A673 (cell line): ENCODE measurements at regions not wholly inside any gene's neighbourhood (a gene's known extent, or its start where the extent isn't known, plus 50 kb on each side); places are given as distances from the start of the nearest gene placed in this dataset.

ENCODE experiments used
- BruUV-seq: library from RNA; stranded (reverse); fragments of 400-500 nt; replicated peaks from 2 replicates; lab custom pipeline; 2021; lab: Mats Ljungman, UMichigan
- CTCF ChIA-PET: fragments of 300-600 bp; sonication (Branson Sonifier 250); formaldehyde crosslinking; loops from one replicate; lab custom pipeline; 2022; ENCODE audit warnings: antibody characterized with exemption; lab: Charles Lee
- POLR2A ChIA-PET: fragments of 300-600 bp; sonication (Branson Sonifier 250); formaldehyde crosslinking; loops from one replicate; lab custom pipeline; 2022; ENCODE audit warnings: antibody characterized with exemption; ENCODE audit not compliant: low non-redundant PET; lab: Charles Lee
- DNase-seq: peaks from one replicate; pipeline ENCODE4 v3.0.0-alpha.2; 2015; ENCODE audit warnings: low spot score
- H3K27ac ChIP-seq: fragments of 200-600 bp; sonication (generic); 2 replicates; pipeline ENCODE4 v1.5.1; 2016; ENCODE audit warnings: mixed run types, low read depth, mild to moderate bottlenecking, mixed read lengths, antibody characterized with exemption, low read length; ENCODE audit not compliant: poor library complexity, severe bottlenecking
- H3K27me3 ChIP-seq: fragments of 200-600 bp; sonication (generic); replicated peaks from 2 replicates; pipeline ENCODE4 v1.6.1; 2017; ENCODE audit warnings: mixed run types, low read depth, mild to moderate bottlenecking, mixed read lengths, antibody characterized with exemption, low read length; ENCODE audit not compliant: insufficient read depth, poor library complexity
- H3K36me3 ChIP-seq: fragments of 200-600 bp; sonication (generic); 2 replicates; pipeline ENCODE4 v1.6.1; 2016; ENCODE audit warnings: mixed run types, mild to moderate bottlenecking, mixed read lengths, antibody characterized with exemption, low read length; ENCODE audit not compliant: insufficient read depth, poor library complexity, severe bottlenecking
- H3K4me1 ChIP-seq: fragments of 200-600 bp; sonication (generic); 2 replicates; pipeline ENCODE4 v1.6.1; 2017; ENCODE audit warnings: mixed run types, mild to moderate bottlenecking, mixed read lengths, antibody characterized with exemption, low read length; ENCODE audit not compliant: insufficient read depth, poor library complexity, severe bottlenecking
- H3K4me3 ChIP-seq: fragments of 200-600 bp; sonication (generic); 2 replicates; pipeline ENCODE4 v1.5.1; 2016; ENCODE audit warnings: low read depth, mixed run types, mild to moderate bottlenecking, mixed read lengths, low read length; ENCODE audit not compliant: poor library complexity, severe bottlenecking
- H3K9me3 ChIP-seq: fragments of 200-600 bp; sonication (generic); 2 replicates; pipeline ENCODE4 v1.6.1; 2016; ENCODE audit warnings: mixed run types, low read depth, mild to moderate bottlenecking, mixed read lengths, antibody characterized with exemption, low read length; ENCODE audit not compliant: poor library complexity, severe bottlenecking
- CTCF ChIP-seq: fragments of 300-800, 200-600 bp; sonication (generic); conservative IDR thresholded peaks from 2 replicates; pipeline ENCODE4 v1.5.1; 2017; ENCODE audit warnings: low read depth, mild to moderate bottlenecking, antibody characterized with exemption, low read length, moderate library complexity, mixed read lengths
- EZH2 ChIP-seq: fragments of 200-600 bp; sonication (generic); IDR thresholded peaks from 2 replicates; pipeline ENCODE4 v1.6.1; 2017; ENCODE audit warnings: borderline replicate concordance, low read depth, mild to moderate bottlenecking, mixed read lengths, antibody characterized with exemption, low read length; ENCODE audit not compliant: poor library complexity, severe bottlenecking
- intact Hi-C: fragments of 100-400 bp; cut with micrococcal nuclease; formaldehyde crosslinking; loops from one replicate; pipeline ENCODE4 v1.10.0; 2022; ENCODE audit not compliant: unreplicated experiment

GRCh38 chr11:114886644-114887265, 208.4 kb downstream of the NXPE2 start:
- CTCF ChIA-PET = no interaction called here
- intact Hi-C loops = no loop called here
- no peaks in the 10 kb centered on the region for H3K27me3 ChIP-seq
- H3K4me3 ChIP-seq = no peak overlapping the region
- TF ChIP-seq CTCF = no peak
- TF ChIP-seq EZH2 = no peak
- H3K4me1 ChIP-seq = no peaks in the 10 kb centered on the region
- no peak for DNase-seq
- POLR2A ChIA-PET = no interaction called here
- H3K36me3 ChIP-seq = no peaks in the 10 kb centered on the region
- no peak overlapping the region for H3K27ac ChIP-seq
- BruUV-seq = no TSS peak
- H3K9me3 ChIP-seq = no peaks in the 10 kb centered on the region

GRCh38 chr11:114889594-114890011, 211.3 kb downstream of the NXPE2 start:
- Histone ChIP-seq H3K4me1 (no peaks in the 10 kb centered on the region), H3K4me3 (no peak overlapping the region), H3K9me3 (no peaks in the 10 kb centered on the region), H3K36me3 (no peaks in the 10 kb centered on the region), H3K27me3 (no peaks in the 10 kb centered on the region), H3K27ac (no peak overlapping the region)
- POLR2A ChIA-PET = no interaction called here
- no peak for DNase-seq
- CTCF ChIA-PET = no interaction called here
- TF ChIP-seq CTCF (no peak), EZH2 (no peak)
- intact Hi-C loops = no loop called here
- no TSS peak for BruUV-seq

- intact Hi-C loops = no loop called here
- DNase-seq = no peak
- no peak for TF ChIP-seq EZH2
- no peak for TF ChIP-seq CTCF
- H3K27ac ChIP-seq = no peak overlapping the region
- no peaks in the 10 kb centered on the region for H3K9me3 ChIP-seq
- no peaks in the 10 kb centered on the region for H3K36me3 ChIP-seq
- CTCF ChIA-PET = no interaction called here
- no peak overlapping the region for H3K4me3 ChIP-seq
- H3K27me3 ChIP-seq = no peaks in the 10 kb centered on the region
- no TSS peak for BruUV-seq
- H3K4me1 ChIP-seq = no peaks in the 10 kb centered on the region
- POLR2A ChIA-PET = no interaction called here
These were observed 211.7 kb downstream of the NXPE2 start for GRCh38 chr11:114890038-114890437.
